SK-N-SH (cell line): ENCODE measurements at regions not wholly inside any gene's neighbourhood (a gene's known extent, or its start where the extent isn't known, plus 50 kb on each side); places are given as distances from the start of the nearest gene placed in this dataset.

Experiments
- CTCF ChIA-PET: fragments of 300-600, 350-600 bp; formaldehyde crosslinking; extraction: SDS; loops from one replicate; lab custom pipeline; 2021; lab: Yijun Ruan, JAX
- POLR2A ChIA-PET: fragments of 350-600 bp; sonication (Branson Sonifier 250); formaldehyde crosslinking; extraction: SDS; loops from one replicate; lab custom pipeline; 2020; ENCODE audit warnings: antibody characterized with exemption, inconsistent platforms; lab: Yijun Ruan, JAX
- DNase-seq: peaks from one replicate; pipeline ENCODE4 v3.0.0; 2012
- H2AFZ ChIP-seq: fragments of 200-600 bp; sonication (generic); 2 replicates; pipeline ENCODE4 v1.8.1; 2016; ENCODE audit warnings: antibody characterized with exemption, mild to moderate bottlenecking, low read depth
- H3F3A ChIP-seq: fragments of 200-600 bp; sonication (generic); replicated peaks from 2 replicates; pipeline ENCODE3; 2016; ENCODE audit warnings: antibody characterized with exemption, mild to moderate bottlenecking; ENCODE audit not compliant: insufficient read depth
- H3K27ac ChIP-seq, 2 experiments: fragments of 200-500 bp in 1 of 2; fragments of 200-600 bp in 1 of 2; sonication (Bioruptor generic) in 1 of 2; sonication (generic), shearing (Covaris generic) in 1 of 2; 2 replicates each; pipeline versions ENCODE4 v1.5.1 to v1.6.1; 2014 to 2016; ENCODE audit warnings: low read depth in 2 of 2, inconsistent platforms in 1 of 2, low read length in 1 of 2, mild to moderate bottlenecking in 1 of 2, mixed read lengths in 1 of 2
- H3K27me3 ChIP-seq: fragments of 200-600 bp; sonication (generic), shearing (Covaris generic); 2 replicates; pipeline ENCODE4 v1.6.1; 2016; ENCODE audit warnings: mixed run types; ENCODE audit not compliant: insufficient read depth
- H3K36me3 ChIP-seq, 2 experiments: fragments of 200-500 bp in 1 of 2; fragments of 200-600 bp in 1 of 2; sonication (Bioruptor generic) in 1 of 2; sonication (generic) in 1 of 2; replicated peaks in 1 of 2; 2 replicates each; pipeline versions ENCODE3 to v1.5.1; 2014 to 2016; ENCODE audit warnings: low read length in 1 of 2, mild to moderate bottlenecking in 1 of 2; ENCODE audit not compliant: insufficient read depth in 2 of 2, control insufficient read depth in 1 of 2
- H3K4me1 ChIP-seq, 2 experiments: fragments of 200-500 bp in 1 of 2; fragments of 200-600 bp in 1 of 2; sonication (Bioruptor generic) in 1 of 2; sonication (generic), shearing (Covaris generic) in 1 of 2; 2 replicates each; pipeline versions ENCODE4 v1.5.1 to v1.6.1; 2014 to 2016; ENCODE audit warnings: low read depth in 1 of 2, low read length in 1 of 2, mixed run types in 1 of 2; ENCODE audit not compliant: insufficient read depth in 2 of 2, control insufficient read depth in 1 of 2
- H3K4me2 ChIP-seq: fragments of 200-600 bp; sonication (generic), shearing (Covaris generic); 2 replicates; pipeline ENCODE4 v1.6.1; 2017; ENCODE audit warnings: mixed run types
- H3K4me3 ChIP-seq, 2 experiments: fragments of 200-500 bp in 1 of 2; fragments of 200-600 bp in 1 of 2; sonication (Bioruptor generic) in 1 of 2; sonication (generic), shearing (Covaris generic) in 1 of 2; 2 replicates each; pipeline versions ENCODE4 v1.5.1 to v1.8.1; 2014 to 2016; ENCODE audit warnings: low read depth in 2 of 2, inconsistent platforms in 1 of 2, low read length in 1 of 2, mild to moderate bottlenecking in 1 of 2, mixed read lengths in 1 of 2, moderate library complexity in 1 of 2
- H3K79me2 ChIP-seq: fragments of 200-600 bp; sonication (generic); 2 replicates; pipeline ENCODE4 v1.8.1; 2017; ENCODE audit warnings: mild to moderate bottlenecking; ENCODE audit not compliant: insufficient read depth
- H3K9ac ChIP-seq: fragments of 200-600 bp; sonication (generic); 2 replicates; pipeline ENCODE4 v1.6.1; 2017; ENCODE audit warnings: mixed run types
- H3K9me2 ChIP-seq: fragments of 200-600 bp; sonication (generic); 2 replicates; pipeline ENCODE4 v1.6.1; 2017; ENCODE audit warnings: mixed run types
- H3K9me3 ChIP-seq: fragments of 200-600 bp; sonication (generic); 2 replicates; pipeline ENCODE4 v1.6.1; 2017; ENCODE audit warnings: mixed run types, mild to moderate bottlenecking, moderate library complexity
- H4K20me1 ChIP-seq: fragments of 200-600 bp; sonication (generic); 2 replicates; pipeline ENCODE4 v1.6.1; 2017; ENCODE audit warnings: mild to moderate bottlenecking, mixed run types; ENCODE audit not compliant: insufficient read depth
- FOXJ3 ChIP-seq: sonication (generic); formaldehyde crosslinking; IDR thresholded peaks from 2 replicates; pipeline ENCODE4 v1.5.1; 2020; ENCODE audit warnings: mild to moderate bottlenecking, missing genetic modification reagents
- GABPA ChIP-seq: IDR thresholded peaks from 2 replicates; pipeline ENCODE4 v1.4.0; 2012; ENCODE audit warnings: low read depth, mild to moderate bottlenecking
- MEF2A ChIP-seq: IDR thresholded peaks from 2 replicates; pipeline ENCODE4 v1.4.0; 2012; ENCODE audit warnings: low read depth, borderline replicate concordance
- TAF1 ChIP-seq: IDR thresholded peaks from 2 replicates; pipeline ENCODE4 v1.6.1; 2012; ENCODE audit warnings: low read depth, mild to moderate bottlenecking, low read length, moderate library complexity, borderline replicate concordance
- YY1 ChIP-seq: IDR thresholded peaks from 2 replicates; pipeline ENCODE4 v1.4.0; 2012; ENCODE audit warnings: low read depth, mild to moderate bottlenecking

- Histone ChIP-seq H3K27ac (no peak overlapping the region), H3K9ac (no peak overlapping the region), H3F3A (no peaks in the 10 kb centered on the region), H3K36me3 (no peaks in the 10 kb centered on the region), H2AFZ (no peak overlapping the region), H3K27me3 (no peaks in the 10 kb centered on the region), H4K20me1 (no peaks in the 10 kb centered on the region), H3K79me2 (no peaks in the 10 kb centered on the region), H3K4me2 (no peak overlapping the region), H3K9me3 (no peaks in the 10 kb centered on the region), H3K4me1 (no peaks in the 10 kb centered on the region), H3K9me2 (no peaks in the 10 kb centered on the region)
- ChIA-PET POLR2A (no interaction called here), CTCF (no interaction called here)
- DNase-seq: no peak
- no peak for TF ChIP-seq FOXJ3
- TF ChIP-seq YY1: no peak
- no peak for TF ChIP-seq TAF1
- TF ChIP-seq GABPA: no peak
- no peak for TF ChIP-seq MEF2A
- TF ChIP-seq, all 33 proteins: peak for 0
- H3K4me3 ChIP-seq: no peak overlapping the region
Measured at GRCh38 chr6:63521475-63522210, 50.6 kb upstream of the LOC128125822 start.
